WERI-Rb-1 (cell line): ENCODE measurements at regions not wholly inside any gene's neighbourhood (a gene's known extent, or its start where the extent isn't known, plus 50 kb on each side); places are given as distances from the start of the nearest gene placed in this dataset.

Experiments
- DNase-seq: peaks from one replicate; pipeline ENCODE4 v3.0.0-alpha.2; 2020
- H3K27ac ChIP-seq: fragments of 250-450 bp; sonication (Bioruptor Pico); 2 replicates; pipeline ENCODE4 v1.5.1; 2020; ENCODE audit warnings: mild to moderate bottlenecking, moderate library complexity
- H3K27me3 ChIP-seq: fragments of 250-450 bp; sonication (Bioruptor Pico); 2 replicates; pipeline ENCODE4 v1.5.1; 2021; ENCODE audit warnings: mild to moderate bottlenecking, low read depth, moderate library complexity; ENCODE audit not compliant: insufficient read depth, severe bottlenecking
- H3K36me3 ChIP-seq: fragments of 250-450 bp; sonication (Bioruptor Pico); 2 replicates; pipeline ENCODE4 v1.5.1; 2020; ENCODE audit warnings: mild to moderate bottlenecking, moderate library complexity
- H3K4me3 ChIP-seq: 2 replicates; pipeline ENCODE4 v1.5.1; 2011; ENCODE audit warnings: low read depth, mild to moderate bottlenecking, control low read depth, low read length
- H3K9me3 ChIP-seq: fragments of 250-450 bp; sonication (Bioruptor Pico); 2 replicates; pipeline ENCODE4 v1.5.1; 2021; ENCODE audit warnings: mild to moderate bottlenecking, moderate library complexity; ENCODE audit not compliant: severe bottlenecking
- CTCF ChIP-seq: IDR thresholded peaks from 2 replicates; pipeline ENCODE4 v1.5.1; 2011; ENCODE audit warnings: low read depth, mild to moderate bottlenecking, control low read depth, inconsistent platforms, low read length

- TF ChIP-seq CTCF, result no peak
- DNase-seq, result no peak
- H3K27me3 ChIP-seq, result no peaks in the 10 kb centered on the region
- no peak overlapping the region for H3K27ac ChIP-seq
- H3K36me3 ChIP-seq, result no peaks in the 10 kb centered on the region
- no peak overlapping the region for H3K4me3 ChIP-seq
- no peaks in the 10 kb centered on the region for H3K9me3 ChIP-seq
These were observed 228.1 kb upstream of the ATP10A start for GRCh38 chr15:26091184-26091583.

GRCh38 chr15:26087881-26088280 lies 224.8 kb upstream of the ATP10A start:
- H3K9me3 ChIP-seq, result no peaks in the 10 kb centered on the region
- H3K4me3 ChIP-seq, result no peak overlapping the region
- DNase-seq, result no peak
- H3K36me3 ChIP-seq, result no peaks in the 10 kb centered on the region
- H3K27me3 ChIP-seq, result no peaks in the 10 kb centered on the region
- no peak overlapping the region for H3K27ac ChIP-seq
- TF ChIP-seq CTCF, result no peak

GRCh38 chr15:26087395-26087794 lies 224.3 kb upstream of the ATP10A start:
- TF ChIP-seq CTCF, result no peak
- Histone ChIP-seq H3K27ac (no peak overlapping the region), H3K4me3 (no peak overlapping the region), H3K27me3 (no peaks in the 10 kb centered on the region), H3K36me3 (no peaks in the 10 kb centered on the region), H3K9me3 (no peaks in the 10 kb centered on the region)
- DNase-seq, result peak; percentile 11

- no peak for TF ChIP-seq CTCF
These were observed 221.6 kb upstream of the ATP10A start for GRCh38 chr15:26084771-26085170.

GRCh38 chr15:26083896-26084295 lies 220.8 kb upstream of the ATP10A start:
- DNase-seq, result no peak
- Histone ChIP-seq H3K27me3 (no peaks in the 10 kb centered on the region), H3K27ac (no peak overlapping the region), H3K36me3 (no peaks in the 10 kb centered on the region), H3K4me3 (no peak overlapping the region), H3K9me3 (no peaks in the 10 kb centered on the region)
- no peak for TF ChIP-seq CTCF

More at GRCh38 chr15:26084771-26085170, 221.6 kb upstream of the ATP10A start:
- no peak overlapping the region for H3K4me3 ChIP-seq
- no peaks in the 10 kb centered on the region for H3K36me3 ChIP-seq
- no peaks in the 10 kb centered on the region for H3K9me3 ChIP-seq
- DNase-seq, result no peak
- H3K27ac ChIP-seq, result no peak overlapping the region
- no peaks in the 10 kb centered on the region for H3K27me3 ChIP-seq

- no peak for DNase-seq
- H3K9me3 ChIP-seq, result no peaks in the 10 kb centered on the region
- no peak for TF ChIP-seq CTCF
- H3K4me3 ChIP-seq, result peak overlapping the region; percentile 92
- H3K27ac ChIP-seq, result no peak overlapping the region
- H3K27me3 ChIP-seq, result no peaks in the 10 kb centered on the region
- no peaks in the 10 kb centered on the region for H3K36me3 ChIP-seq
These were observed 220.3 kb upstream of the ATP10A start for GRCh38 chr15:26083457-26083856.
